GM18868 (cell line): ENCODE measurements at regions not wholly inside any gene's neighbourhood (a gene's known extent, or its start where the extent isn't known, plus 50 kb on each side); places are given as distances from the start of the nearest gene placed in this dataset.

Experiments used
- ATAC-seq: cut with Tn5 transposase; IDR thresholded peaks from one replicate; pipeline ENCODE4 v1.9.1; 2021; ENCODE audit warnings: mild to moderate bottlenecking, moderate library complexity; ENCODE audit not compliant: unreplicated experiment

DNA sequence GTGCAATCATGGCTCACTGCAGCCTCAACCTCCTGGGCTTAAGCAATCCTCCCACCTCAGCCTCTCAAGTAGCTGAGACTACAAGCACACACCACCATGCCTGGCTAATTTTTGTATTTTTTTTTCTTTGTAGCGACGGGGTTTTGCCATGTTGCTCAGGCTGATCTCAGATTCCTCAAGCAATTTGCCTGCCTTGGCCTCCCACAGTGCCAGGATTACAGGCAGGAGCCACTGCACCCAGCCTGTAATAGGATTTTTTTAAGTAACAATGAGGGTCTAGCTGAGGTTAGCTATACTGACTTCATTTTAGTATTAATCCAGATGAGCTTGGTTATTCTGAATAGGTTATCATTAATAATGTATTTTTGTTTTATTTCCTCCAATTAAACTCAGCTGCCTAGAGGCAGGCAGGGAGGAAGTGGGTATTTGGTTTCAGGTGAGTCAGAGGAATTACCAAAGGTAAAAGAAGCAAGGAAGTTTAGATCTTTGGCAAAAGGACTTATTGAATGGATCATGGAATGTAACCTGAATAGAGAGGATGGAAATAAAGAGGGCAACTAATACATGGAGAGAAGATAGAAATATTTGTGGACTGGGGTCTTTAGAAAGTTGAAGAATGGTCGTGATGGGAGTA, 1023.3 kb upstream of the TENM3 start:
- no peak for ATAC-seq

DNA sequence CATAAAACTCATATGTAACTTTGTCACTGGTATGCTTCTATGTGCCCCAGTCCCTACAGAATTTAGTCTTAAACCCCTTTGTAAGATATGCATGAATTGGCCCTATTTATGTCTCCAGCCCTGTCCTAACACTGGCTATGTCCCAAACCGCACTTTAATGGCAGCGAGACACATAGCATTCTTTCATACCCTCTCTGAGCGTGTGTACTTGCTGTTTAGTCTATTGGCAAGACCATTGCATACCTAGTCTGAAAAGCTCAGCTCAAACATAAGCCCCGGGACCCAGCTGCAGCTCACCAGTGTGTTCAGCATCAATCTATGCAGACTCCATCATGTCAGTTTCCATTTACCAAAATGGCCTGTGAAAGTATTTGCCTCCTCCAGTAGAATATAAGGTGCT, 1018.4 kb upstream of the TENM3 start:
- ATAC-seq: no peak

DNA sequence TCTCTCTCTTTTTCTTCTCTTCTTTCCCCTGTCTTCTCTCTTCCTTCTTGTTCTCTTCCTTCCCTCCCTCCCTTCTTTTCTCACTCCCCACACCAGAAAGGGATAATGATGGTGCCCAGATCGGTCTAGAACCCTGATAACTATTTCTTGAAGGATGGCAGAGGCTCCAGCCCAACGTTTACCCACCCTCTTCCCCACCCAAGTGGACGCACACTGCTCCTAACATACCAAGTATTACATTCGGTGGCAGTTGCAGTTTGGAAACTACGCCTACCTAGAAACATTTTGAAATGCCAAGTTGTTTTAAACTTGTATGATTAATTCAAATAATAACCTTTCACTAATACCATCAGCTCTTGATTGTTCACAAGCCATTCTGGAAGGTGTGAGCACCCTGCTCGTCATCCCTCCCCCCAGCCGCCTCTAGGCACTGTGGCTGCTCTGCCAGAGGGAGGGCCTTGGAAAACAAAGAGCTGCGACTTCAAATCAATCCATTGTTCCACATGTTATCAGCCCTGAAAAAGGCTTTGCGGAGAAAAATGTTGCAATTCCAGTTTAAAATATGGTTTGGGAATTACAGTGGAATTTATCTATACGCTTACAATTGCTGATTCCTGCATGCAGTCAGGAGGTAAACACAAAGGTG, 1017.5 kb upstream of the TENM3 start:
- no peak for ATAC-seq

DNA sequence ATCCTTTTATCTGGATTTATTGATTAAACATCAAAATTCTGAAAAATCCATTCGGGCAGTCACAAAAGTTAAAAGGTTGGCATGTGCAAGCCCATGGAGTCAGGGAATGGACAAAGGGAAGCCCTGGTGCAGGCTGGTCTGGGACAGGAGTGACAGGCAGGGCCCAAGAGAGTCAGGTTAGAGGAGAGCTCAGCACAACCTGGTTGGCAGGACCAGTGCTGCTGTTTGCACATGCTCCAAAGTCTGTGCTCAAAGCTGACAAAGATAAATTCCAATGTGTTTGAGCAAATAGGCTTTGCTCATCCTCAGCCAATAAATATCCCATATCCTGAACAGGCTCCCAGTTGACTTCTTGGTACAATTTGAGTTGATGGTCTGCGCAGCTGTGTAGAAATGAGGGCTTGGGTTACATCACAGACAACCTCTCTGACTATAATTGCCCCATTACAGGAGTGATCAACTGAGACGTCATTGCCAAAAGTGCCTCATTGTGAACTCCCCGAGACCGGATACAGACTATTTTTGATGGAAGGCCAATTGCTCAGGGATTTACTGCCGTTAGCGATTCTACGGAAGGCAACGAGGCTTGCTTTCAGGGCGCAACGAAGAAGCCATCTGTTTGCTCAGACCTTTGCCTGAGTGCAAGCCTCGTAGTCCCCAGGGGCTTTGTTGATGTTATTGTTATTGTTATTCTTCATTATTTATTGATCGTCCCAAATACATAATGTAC, 1008.1 kb upstream of the TENM3 start:
- ATAC-seq: no peak

DNA sequence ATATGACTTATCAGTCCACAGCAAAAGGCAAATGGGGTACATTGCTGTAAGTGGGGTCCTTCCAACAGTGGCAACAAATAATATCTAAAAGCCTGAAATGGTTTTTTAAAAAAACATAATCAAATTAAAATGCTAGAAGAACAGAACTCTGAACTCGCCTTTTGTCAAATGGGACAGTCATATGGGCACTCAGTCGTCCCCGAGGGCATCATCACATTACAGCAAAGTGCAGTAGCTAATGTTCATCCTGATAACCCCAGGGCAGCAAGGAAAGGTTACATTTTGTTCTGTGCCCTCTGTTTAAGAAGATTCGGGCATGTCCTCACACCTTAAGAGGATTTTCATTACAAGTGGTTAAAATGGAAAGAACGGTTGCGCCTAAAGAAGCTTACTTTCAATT, 997.9 kb upstream of the TENM3 start:
- ATAC-seq: no peak

DNA sequence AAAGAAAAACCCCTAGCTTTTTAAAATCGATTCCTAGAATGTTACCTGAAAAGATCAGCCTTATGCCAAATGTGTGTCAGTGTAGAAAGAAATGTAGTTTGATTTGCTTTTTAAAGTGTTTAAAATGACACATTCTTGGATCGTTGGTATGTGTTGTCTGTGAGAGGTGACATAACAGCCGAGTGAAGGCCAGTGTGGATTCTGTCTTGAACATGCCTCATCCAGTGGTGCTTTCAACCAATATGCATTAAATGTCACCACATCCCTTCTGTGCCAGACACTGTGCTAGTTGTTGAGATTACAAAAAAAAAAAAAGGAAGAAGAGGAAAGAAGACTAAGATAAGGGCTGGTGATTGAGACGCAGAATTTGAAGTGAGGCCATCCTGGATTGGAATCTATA, 994.2 kb upstream of the TENM3 start:
- no peak for ATAC-seq

DNA sequence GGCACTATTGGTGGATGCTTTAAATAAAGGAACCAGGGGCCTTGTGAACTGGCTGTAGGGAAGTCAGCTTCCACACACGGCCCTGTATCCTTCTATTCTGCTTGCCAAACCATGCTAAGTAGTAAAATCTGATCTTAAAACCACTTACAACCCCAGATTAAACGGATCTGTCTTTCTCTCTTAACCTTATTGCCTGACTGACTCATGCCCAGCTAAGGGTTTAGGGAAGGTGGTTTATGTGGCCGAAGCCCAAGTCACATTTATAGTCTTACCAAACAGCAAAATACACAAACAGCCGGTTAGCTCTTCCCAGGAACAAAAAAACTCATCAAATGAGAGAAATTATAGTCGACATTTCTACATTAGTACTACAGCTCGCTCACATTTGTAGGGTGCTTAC, 988.4 kb upstream of the TENM3 start:
- no peak for ATAC-seq

DNA sequence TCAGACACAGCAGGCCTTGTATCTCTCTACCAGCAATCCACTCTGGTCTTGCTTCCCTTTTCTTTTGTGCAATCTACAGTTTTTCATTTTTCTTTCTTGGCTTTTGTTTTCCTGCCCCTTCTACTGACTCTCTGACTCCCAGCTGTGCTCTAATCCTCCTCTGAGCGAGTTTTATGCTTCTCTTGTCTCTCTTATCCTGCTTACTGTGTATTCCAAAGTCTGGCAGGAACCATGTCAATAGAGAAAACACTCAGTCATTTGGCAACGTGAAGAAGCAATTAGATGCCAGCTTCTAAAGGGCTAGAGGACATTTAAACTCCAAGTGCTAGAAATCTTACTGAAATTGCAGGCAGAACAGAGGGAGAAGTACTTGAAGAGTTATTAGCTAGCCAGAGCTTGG, 984.6 kb upstream of the TENM3 start:
- ATAC-seq: no peak

DNA sequence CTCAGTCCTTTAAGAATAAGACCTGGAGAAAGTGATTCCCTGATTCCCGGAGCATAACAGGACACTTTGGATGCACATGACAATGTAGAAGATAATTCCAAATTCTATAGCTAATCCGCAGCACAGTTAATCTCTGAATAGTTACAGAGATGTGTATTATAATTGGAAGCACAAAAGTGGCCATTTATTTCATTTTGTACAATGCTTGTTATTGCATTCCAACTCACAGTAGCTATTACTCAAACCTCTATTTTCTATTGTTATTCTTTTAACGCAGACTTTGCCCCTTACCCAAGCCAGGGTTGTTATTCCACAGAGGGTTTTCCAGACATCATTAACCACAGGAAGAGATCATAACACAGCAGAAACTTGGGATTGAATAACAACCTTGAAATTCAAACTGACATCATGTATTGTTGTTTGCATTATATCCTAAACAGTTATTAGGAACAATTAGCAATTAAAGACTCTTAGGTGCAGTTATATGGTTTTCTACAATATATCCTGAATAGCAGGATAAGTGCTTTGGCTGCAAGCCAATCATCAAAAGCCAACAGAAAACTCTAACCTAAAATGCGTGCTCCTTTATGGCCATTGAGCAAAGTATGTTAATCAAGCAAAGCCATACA, 984.0 kb upstream of the TENM3 start:
- ATAC-seq: no peak

DNA sequence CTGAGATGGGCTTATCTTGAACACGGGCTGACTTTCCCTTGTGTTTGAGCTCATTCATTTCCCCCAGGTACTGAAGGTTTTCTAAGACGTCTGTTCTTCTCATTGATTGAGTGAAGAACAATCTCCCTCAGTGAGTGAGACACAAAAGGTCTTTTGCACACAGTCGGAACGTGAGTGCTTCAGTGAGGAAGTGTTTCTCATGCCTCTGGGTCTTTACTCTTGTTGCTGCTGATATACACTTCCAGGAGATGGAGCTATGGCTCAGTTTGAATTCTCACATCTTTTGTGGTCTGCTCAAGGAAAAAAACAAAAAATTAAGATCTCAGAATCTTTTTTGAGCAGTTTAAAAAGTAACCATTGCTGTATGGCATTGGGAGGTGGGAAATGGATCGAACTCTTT, 981.9 kb upstream of the TENM3 start:
- no peak for ATAC-seq

DNA sequence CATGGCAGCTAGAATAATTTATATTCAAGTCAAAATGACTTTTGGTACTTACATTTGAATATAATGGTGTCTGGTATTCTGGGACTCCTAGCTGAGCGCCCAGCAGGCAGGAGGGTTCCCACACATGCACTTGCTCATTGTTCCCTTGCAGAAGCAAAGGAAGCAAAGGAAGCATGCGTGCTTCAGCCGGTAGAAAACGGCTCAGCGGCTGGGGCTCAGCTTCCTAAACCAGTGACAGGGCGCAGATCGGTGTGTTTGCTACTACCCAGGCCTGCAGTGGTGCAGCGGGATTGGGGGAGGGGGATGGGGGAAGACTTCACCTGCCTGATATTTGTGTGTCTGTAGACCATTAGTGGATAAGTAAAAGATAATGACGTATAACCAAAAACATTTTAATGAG, 978.3 kb upstream of the TENM3 start:
- ATAC-seq: no peak

DNA sequence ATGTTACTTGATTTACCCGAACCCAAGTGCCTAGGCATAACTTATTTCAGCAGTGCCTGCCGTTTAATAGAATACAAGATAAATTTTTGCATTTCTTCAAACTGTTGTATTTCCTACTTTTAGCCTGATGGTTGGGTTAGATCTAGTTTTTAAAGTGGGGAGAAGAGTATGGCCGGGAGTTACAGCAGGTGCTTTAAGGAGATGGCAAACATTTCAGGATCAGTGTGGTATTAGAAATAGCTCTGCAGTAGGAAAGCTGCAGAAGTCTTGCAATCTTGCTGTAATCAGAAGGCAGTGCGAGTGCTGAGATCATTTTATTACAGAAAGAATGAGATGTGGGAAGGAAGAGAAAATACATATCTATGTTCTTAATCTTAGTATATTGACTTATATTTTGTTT, 977.8 kb upstream of the TENM3 start:
- no peak for ATAC-seq

DNA sequence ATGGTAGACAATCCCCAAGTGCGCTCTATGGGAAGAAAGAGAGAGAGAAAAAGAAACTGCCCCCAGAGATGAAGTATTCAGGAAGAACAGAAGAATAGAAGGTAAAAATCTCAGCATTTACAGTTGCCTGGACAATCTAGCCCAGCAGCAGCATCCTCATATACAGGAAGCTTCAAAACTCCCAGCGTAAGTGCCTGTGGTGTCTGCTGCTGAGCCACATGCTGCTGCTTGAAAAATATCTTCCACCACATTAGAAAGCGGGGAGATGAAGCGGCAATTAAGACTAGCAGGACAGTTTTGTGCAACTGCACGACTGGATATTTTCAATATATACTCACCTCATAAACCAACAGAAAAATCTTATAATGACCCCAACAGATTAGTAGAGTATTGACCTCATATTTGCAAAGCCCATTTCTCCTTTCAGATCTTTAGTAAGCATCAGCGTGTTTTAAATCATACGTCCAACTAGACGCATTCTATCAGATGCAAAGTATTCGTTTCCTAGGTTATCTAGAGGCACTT, 972.0 kb upstream of the TENM3 start:
- ATAC-seq: no peak

DNA sequence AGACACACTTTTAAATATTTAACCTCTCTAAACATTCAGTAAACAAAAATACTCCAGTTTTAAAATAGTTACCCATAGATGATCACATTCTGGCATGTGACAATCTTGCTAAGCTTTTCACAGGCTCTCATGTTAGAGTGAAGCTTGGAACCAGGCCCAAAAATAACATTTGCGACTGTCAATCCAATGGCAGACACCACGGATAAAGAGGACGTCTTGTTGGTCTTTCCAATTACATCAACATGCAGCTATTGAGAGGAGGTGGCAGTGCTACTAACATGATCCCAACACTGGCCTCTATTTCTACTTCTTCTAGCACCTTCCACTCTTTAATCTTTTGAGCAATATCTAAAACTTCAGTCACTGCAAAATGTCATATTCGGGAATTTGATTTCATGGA, 970.8 kb upstream of the TENM3 start:
- ATAC-seq: no peak

DNA sequence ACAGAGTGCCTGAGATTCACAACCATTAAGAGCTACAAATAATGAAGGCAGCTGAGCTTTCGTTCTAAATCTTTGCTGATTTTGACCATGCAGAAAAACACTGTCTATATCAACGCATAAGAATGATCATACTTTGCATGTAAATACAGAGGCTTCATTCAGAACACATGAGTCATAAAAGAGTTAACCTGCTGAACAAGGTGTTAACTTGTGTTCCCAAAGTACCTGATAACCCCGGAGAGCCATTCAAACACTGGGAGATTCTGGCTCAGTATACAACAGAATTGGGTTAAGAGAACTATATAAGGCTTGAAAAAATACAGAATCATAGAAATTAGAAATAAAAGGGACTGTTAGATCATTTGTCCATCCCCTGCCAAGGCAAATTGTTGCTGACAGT, 964.3 kb upstream of the TENM3 start:
- no peak for ATAC-seq

DNA sequence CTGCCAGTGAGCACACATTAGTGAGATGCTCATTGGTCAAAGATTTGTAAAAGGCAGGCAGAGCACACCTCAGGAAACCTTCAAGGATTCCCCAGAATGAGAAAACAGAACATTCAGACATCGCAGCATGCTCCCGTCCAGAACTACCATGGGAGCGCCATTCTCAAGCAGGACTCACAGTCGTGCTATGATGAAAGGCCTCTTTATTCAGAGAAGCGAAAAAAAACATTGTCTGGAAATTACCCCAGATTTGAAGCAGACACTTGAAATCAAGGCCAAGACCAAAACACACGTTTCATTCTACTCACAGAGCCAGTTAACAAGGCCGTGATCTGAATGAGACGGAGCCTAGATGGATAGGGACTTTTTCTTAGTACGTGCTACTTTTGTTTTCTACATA, 961.8 kb upstream of the TENM3 start:
- no peak for ATAC-seq

DNA sequence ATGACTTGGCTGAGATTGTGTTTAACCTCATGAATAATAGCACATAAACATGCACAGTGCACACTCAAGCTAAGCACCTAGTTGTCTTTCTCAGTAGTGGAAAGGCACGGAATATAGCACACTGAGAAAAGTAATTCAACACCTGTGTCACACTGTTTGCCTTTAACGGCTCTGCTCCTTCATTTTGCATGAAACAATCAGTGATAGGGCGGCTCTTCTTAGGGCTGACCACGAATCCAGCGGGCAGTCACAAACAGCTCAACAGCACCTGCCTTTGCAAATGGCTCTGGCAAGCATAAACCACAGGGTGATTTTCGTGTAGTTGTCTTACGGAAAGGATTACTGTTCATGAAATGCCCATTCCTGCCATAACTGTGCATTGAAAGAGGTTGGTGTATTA, 954.0 kb upstream of the TENM3 start:
- no peak for ATAC-seq

DNA sequence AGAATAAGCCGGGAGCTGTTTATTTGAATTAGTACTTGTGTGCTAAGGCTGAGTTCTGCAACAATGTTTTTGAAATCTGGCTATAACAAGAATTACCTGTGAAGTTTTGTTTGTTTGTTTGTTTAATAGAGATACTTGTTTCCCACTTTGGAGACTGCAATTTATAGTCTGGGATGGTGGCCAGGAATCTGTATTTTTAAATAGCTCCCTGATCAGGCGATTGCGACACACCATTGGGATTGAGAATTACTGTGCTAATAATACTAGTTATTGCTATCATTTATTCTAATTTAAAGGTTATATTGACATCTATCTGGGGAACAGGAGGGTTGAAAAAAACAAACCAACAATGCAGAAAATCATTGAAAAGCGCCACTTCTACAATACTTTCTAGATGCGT, 951.6 kb upstream of the TENM3 start:
- no peak for ATAC-seq

DNA sequence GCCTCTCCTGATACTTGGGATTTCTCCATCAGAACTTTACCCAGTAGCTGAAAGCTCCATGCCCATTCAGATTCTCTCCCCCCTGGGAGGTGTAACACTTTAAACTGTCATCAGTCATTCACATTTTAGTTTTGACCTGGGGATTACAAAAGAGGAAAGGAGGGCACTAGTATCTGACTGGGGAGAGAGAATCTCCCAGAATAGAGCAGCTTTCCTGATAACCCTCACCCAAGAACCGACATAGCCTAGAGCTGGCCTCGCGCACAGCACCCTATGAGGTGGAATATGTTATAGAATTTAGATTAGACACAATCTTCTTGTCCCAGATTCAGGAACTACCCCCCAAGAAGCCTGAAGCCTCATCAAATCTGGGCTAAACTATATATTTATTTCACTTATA, 950.2 kb upstream of the TENM3 start:
- ATAC-seq: no peak

DNA sequence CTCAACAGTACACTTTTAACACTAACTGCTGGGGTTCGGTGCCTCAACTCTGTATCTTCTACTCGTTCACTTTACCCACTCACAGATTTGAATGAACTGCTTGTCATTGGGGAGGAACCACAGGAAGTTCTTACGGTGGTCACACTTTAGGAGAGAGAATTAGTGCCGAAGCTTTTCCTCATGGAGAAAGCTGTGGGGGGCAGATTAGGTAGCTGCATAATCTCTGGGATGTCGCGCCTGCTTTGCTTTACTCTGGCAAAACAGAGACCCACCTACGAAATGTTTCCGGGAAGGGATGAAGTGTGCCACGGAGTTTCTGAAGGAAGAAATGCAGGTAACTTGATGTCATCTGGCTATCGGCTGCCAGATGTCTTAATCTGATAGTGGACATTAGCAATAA, 949.7 kb upstream of the TENM3 start:
- no peak for ATAC-seq

DNA sequence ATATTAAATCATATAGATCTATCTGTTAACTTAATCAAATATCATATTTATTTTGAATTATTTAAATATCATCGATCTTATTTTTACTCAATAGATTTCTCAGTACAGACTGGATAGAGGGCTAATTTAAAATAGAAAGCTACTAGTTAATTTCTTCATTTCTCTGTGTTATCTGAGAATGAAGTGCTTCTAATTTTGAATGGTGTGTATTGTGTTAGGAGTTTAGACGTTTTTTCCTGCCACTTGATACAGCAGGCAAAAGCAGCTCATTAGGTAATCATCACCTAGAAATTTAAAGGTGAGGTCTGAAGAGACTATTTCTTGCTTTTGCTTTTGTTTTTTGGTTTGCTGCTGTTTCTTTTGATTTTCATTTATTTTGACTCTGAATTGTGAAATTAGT, 948.8 kb upstream of the TENM3 start:
- no peak for ATAC-seq
